ENCODE measurements at regions not wholly inside any gene's neighbourhood (a gene's known extent, or its start where the extent isn't known, plus 50 kb on each side); places are given as distances from the start of the nearest gene placed in this dataset.
A peak's percentile ranks its signal among the peaks of the same experiment; 100 is the strongest.

- TF ChIP-seq CTCF (IDR thresholded peaks at IDR 0.05; ENCODE audit: unreplicated experiment in 3 of 3) = no peak
- peaks cover 9% of the 10 kb centered on the region for H3K9me3 Mint-ChIP-seq
- H3K4me1 Mint-ChIP-seq = no peaks in the 10 kb centered on the region
Measured at GRCh38 chr6:91730710-91731109, 1143.8 kb upstream of the MAP3K7 start.

GRCh38 chr6:91720324-91720723 is 1133.5 kb upstream of the MAP3K7 start:
- H3K4me3 Mint-ChIP-seq = no peak overlapping the region
- peak overlapping the region in 1 of 3 experiments; percentile 55 for H3K27ac Mint-ChIP-seq
- H3K9me3 Mint-ChIP-seq = peaks cover 6% of the 10 kb centered on the region
- H3K27me3 Mint-ChIP-seq (ENCODE audit: low read depth) = no peaks in the 10 kb centered on the region
- H3K4me1 Mint-ChIP-seq = peaks cover 7% of the 10 kb centered on the region
- TF ChIP-seq CTCF (IDR thresholded peaks at IDR 0.05; ENCODE audit: unreplicated experiment in 3 of 3) = no peak
- no peaks in the 10 kb centered on the region for H3K36me3 Mint-ChIP-seq (ENCODE audit: low read depth)

More at GRCh38 chr6:91730710-91731109, 1143.8 kb upstream of the MAP3K7 start:
- no peak overlapping the region for H3K4me3 Mint-ChIP-seq
- no peaks in the 10 kb centered on the region for H3K36me3 Mint-ChIP-seq (ENCODE audit: low read depth)
- no peak overlapping the region for H3K27ac Mint-ChIP-seq
- no peaks in the 10 kb centered on the region for H3K27me3 Mint-ChIP-seq (ENCODE audit: low read depth)

DNA sequence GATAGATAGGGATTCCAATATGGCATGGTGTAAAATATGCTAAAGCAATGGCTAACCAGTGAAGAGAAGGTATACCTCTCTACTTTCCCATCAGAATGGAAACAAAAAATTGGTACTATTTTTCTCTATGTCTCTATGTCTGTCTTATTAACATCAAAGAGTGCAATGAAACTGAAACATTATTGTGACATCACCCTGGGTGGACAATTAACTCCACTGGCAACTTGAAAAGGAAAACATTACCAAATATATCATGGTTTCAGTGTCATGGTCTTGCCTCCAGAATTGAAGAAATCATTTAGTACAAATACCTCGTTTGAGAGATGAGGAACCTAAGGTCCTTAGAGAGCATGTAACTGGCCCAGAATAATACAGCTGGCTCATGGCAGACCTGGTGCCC is 1132.5 kb upstream of the MAP3K7 start:
- H3K4me3 Mint-ChIP-seq = no peak overlapping the region
- no peaks in the 10 kb centered on the region for H3K36me3 Mint-ChIP-seq (ENCODE audit: low read depth)
- TF ChIP-seq CTCF (IDR thresholded peaks at IDR 0.05; ENCODE audit: unreplicated experiment in 3 of 3) = no peak
- peaks cover 7% of the 10 kb centered on the region for H3K4me1 Mint-ChIP-seq
- no peaks in the 10 kb centered on the region for H3K27me3 Mint-ChIP-seq (ENCODE audit: low read depth)
- H3K9me3 Mint-ChIP-seq = no peaks in the 10 kb centered on the region
- H3K27ac Mint-ChIP-seq = no peak overlapping the region

- TF ChIP-seq CTCF (IDR thresholded peaks at IDR 0.05; ENCODE audit: unreplicated experiment in 3 of 3) = no peak
- Mint-ChIP-seq H3K27ac (no peak overlapping the region), H3K4me1 (peaks cover 7% of the 10 kb centered on the region), H3K4me3 (no peak overlapping the region), H3K9me3 (no peaks in the 10 kb centered on the region), H3K27me3 (ENCODE audit: low read depth) (no peaks in the 10 kb centered on the region), H3K36me3 (ENCODE audit: low read depth) (no peaks in the 10 kb centered on the region)
Measured at GRCh38 chr6:91718198-91718597, 1131.3 kb upstream of the MAP3K7 start.

- no peaks in the 10 kb centered on the region for H3K36me3 Mint-ChIP-seq (ENCODE audit: low read depth)
- no peak for TF ChIP-seq CTCF (IDR thresholded peaks at IDR 0.05; ENCODE audit: unreplicated experiment in 3 of 3)
- no peak overlapping the region for H3K27ac Mint-ChIP-seq
- peaks cover 3% of the 10 kb centered on the region for H3K27me3 Mint-ChIP-seq (ENCODE audit: low read depth)
- no peak overlapping the region for H3K4me3 Mint-ChIP-seq
- peaks cover 7% of the 10 kb centered on the region for H3K4me1 Mint-ChIP-seq
- no peaks in the 10 kb centered on the region for H3K9me3 Mint-ChIP-seq
Measured at GRCh38 chr6:91717094-91717493, 1130.2 kb upstream of the MAP3K7 start.

- H3K4me3 Mint-ChIP-seq = no peak overlapping the region
- TF ChIP-seq CTCF (IDR thresholded peaks at IDR 0.05; ENCODE audit: unreplicated experiment in 3 of 3) = no peak
- H3K9me3 Mint-ChIP-seq = no peaks in the 10 kb centered on the region
- no peaks in the 10 kb centered on the region for H3K36me3 Mint-ChIP-seq (ENCODE audit: low read depth)
- H3K27me3 Mint-ChIP-seq (ENCODE audit: low read depth) = peaks cover 3% of the 10 kb centered on the region
- H3K27ac Mint-ChIP-seq = no peak overlapping the region
- H3K4me1 Mint-ChIP-seq = peaks cover 7% of the 10 kb centered on the region
Measured at GRCh38 chr6:91716361-91716760, 1129.5 kb upstream of the MAP3K7 start.

All from nephron (organoid).